ENCODE measurements at regions not wholly inside any gene's neighbourhood (a gene's known extent, or its start where the extent isn't known, plus 50 kb on each side); places are given as distances from the start of the nearest gene placed in this dataset.

GRCh38 chr6:85983032-85983659, 340.5 kb upstream of the SYNCRIP start:
- TF ChIP-seq CTCF (IDR thresholded peaks at IDR 0.05) (no peak), POLR2A (IDR thresholded peaks at IDR 0.05) (no peak)
- ATAC-seq, result no peak
- Histone ChIP-seq H3K27ac (no peak overlapping the region), H3K4me3 (no peak overlapping the region), H3K27me3 (no peaks in the 10 kb centered on the region), H3K36me3 (no peaks in the 10 kb centered on the region), H3K9me3 (peaks cover 0 to 24% (median 12%) of the 10 kb centered on the region in 12 donors), H3K4me1 (no peaks in the 10 kb centered on the region)
- 52 to 67% (median 58%) methylated on average over 2 of the region's 2 CpGs for WGBS, 4 donors
- no peak for DNase-seq
- intact Hi-C loops (cut with DNase I), result no loop called here

DNA sequence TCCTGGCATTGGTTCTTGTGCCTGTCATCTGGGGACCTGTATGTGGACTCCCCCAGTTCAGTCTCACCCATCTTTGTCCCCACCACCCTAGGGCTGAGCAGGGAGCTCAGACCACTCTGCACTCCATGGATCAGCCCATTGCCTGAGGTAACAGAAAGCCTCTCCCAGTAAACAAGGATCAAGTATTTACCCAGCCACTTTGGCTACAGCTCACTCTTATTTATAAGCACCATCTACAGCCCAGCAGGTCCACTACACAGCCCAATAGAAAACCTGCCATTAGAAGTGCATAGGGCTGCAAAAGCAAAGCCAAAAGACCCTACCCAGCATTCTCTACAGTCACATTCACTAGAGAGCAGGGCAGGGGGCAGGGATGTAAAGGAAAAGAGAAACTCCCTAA, 335.0 kb upstream of the SYNCRIP start:
- Histone ChIP-seq H3K4me3 (no peak overlapping the region), H3K36me3 (no peaks in the 10 kb centered on the region), H3K27me3 (no peaks in the 10 kb centered on the region), H3K4me1 (no peaks in the 10 kb centered on the region), H3K27ac (no peak overlapping the region), H3K9me3 (peaks cover 0 to 4% (median 0%) of the 10 kb centered on the region in 12 donors)
- TF ChIP-seq POLR2A (IDR thresholded peaks at IDR 0.05) (no peak), CTCF (IDR thresholded peaks at IDR 0.05) (no peak)
- DNase-seq, result no peak
- intact Hi-C loops (cut with DNase I), result no loop called here
- no peak for ATAC-seq

- Histone ChIP-seq H3K27ac (no peak overlapping the region), H3K4me3 (no peak overlapping the region), H3K9me3 (peaks cover 0 to 1% (median 0%) of the 10 kb centered on the region in 12 donors), H3K27me3 (no peaks in the 10 kb centered on the region), H3K4me1 (no peaks in the 10 kb centered on the region), H3K36me3 (no peaks in the 10 kb centered on the region)
- DNase-seq (no peak), ATAC-seq (no peak)
- intact Hi-C loops (cut with DNase I), result no loop called here
- 76 to 86% (median 78%) methylated on average over 2 of the region's 2 CpGs for WGBS, 4 donors
- no peak for TF ChIP-seq CTCF (IDR thresholded peaks at IDR 0.05)
- TF ChIP-seq POLR2A (IDR thresholded peaks at IDR 0.05), result no peak
These were observed 333.3 kb upstream of the SYNCRIP start for GRCh38 chr6:85975957-85976356.

GRCh38 chr6:85971238-85971637, 328.6 kb upstream of the SYNCRIP start:
- intact Hi-C loops (cut with DNase I), result no loop called here
- TF ChIP-seq CTCF (IDR thresholded peaks at IDR 0.05) (no peak), POLR2A (IDR thresholded peaks at IDR 0.05) (no peak)
- no peak for DNase-seq
- H3K27me3 ChIP-seq, result no peaks in the 10 kb centered on the region
- H3K36me3 ChIP-seq, result no peaks in the 10 kb centered on the region
- H3K4me1 ChIP-seq, result no peaks in the 10 kb centered on the region
- H3K27ac ChIP-seq, result no peak overlapping the region
- ATAC-seq, result no peak
- no peak overlapping the region for H3K4me3 ChIP-seq
- H3K9me3 ChIP-seq, result no peaks in the 10 kb centered on the region
